ENCODE measurements at regions not wholly inside any gene's neighbourhood (a gene's known extent, or its start where the extent isn't known, plus 50 kb on each side); places are given as distances from the start of the nearest gene placed in this dataset.
A peak's percentile ranks its signal among the peaks of the same experiment; 100 is the strongest.

GRCh38 chr20:61161726-61162390 is 90.2 kb upstream of the CDH4 start:
- H3K36me3 ChIP-seq (replicated peaks; ENCODE audit: control insufficient read depth, insufficient read depth, low read length) = no peaks in the 10 kb centered on the region
- DNase-seq = no peak
- H3K27me3 ChIP-seq (ENCODE audit: control insufficient read depth, insufficient read depth, low read length) = peaks cover 3% of the 10 kb centered on the region; the same call in 1 of the 2 replicates
- H3K4me3 ChIP-seq (ENCODE audit: insufficient read depth, low read depth, low read length) = no peak overlapping the region

DNA sequence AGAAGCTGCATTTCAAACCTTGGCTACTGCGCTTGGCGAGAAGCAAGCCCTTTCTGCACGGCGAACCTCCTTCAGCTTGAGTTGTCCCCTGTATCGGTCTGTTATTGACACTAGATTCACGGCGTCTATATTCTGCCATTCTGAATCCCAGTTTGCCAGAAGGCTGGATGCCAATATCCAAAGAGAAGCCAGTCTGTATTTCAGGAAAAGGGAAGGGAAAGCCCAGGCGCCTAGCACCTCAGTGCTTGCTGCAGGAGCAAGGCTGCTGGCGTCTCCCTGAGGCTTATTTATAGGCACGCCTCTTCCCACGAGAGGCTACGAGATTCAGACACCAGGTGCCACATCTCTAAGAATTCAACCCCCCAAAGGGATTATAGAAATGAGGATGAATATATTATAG is 89.6 kb upstream of the CDH4 start:
- Histone ChIP-seq H3K36me3 (replicated peaks; ENCODE audit: control insufficient read depth, insufficient read depth, low read length) (no peaks in the 10 kb centered on the region), H3K4me3 (ENCODE audit: insufficient read depth, low read depth, low read length) (no peak overlapping the region), H3K27me3 (ENCODE audit: control insufficient read depth, insufficient read depth, low read length) (peaks cover 3% of the 10 kb centered on the region; the same call in 1 of the 2 replicates)
- no peak for DNase-seq

DNA sequence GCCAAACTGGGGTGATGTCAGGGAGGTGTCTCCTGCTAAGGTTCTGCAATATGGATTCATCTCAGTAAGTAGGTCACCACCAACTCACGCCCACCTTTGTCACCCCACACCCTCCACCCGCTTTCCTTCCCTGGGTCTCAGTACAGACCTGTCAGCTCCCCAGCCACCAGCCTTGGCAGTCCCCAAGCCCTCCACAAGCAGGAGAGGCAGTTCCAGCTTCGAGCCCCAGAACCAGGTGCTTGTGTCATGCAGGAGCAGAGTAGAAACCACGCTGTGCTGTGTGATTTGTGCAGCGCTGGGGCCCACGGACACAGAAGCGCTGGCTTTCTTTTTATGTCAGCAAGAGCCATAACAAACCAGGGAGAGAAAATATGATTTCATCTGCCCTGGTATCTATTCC is 89.0 kb upstream of the CDH4 start:
- Histone ChIP-seq H3K27me3 (ENCODE audit: control insufficient read depth, insufficient read depth, low read length) (peaks cover 3% of the 10 kb centered on the region), H3K4me3 (ENCODE audit: insufficient read depth, low read depth, low read length) (no peak overlapping the region), H3K36me3 (replicated peaks; ENCODE audit: control insufficient read depth, insufficient read depth, low read length) (no peaks in the 10 kb centered on the region)
- no peak for DNase-seq

DNA sequence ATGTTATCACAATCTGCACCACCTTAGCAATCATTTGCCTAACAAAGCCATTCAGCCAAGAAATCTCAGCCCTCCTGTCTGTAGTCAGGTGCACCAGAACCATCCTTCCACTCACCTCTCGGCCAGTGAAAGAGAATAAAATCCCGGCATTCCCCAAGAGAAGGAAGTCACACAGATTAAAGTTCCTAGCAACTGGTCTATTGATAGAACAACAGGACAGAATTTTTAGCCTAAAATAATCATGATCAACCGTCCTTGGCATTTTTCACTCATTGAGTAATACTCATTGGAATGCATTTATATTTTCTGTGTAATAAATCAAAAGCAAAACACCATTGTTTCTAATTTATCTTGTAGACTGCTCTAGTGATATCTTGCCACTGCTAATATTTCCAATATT is 85.7 kb upstream of the CDH4 start:
- Histone ChIP-seq H3K27me3 (ENCODE audit: control insufficient read depth, insufficient read depth, low read length) (peaks cover 5% of the 10 kb centered on the region), H3K36me3 (replicated peaks; ENCODE audit: control insufficient read depth, insufficient read depth, low read length) (no peaks in the 10 kb centered on the region), H3K4me3 (ENCODE audit: insufficient read depth, low read depth, low read length) (no peak overlapping the region)
- DNase-seq = no peak

- Histone ChIP-seq H3K27me3 (ENCODE audit: control insufficient read depth, insufficient read depth, low read length) (peaks cover 14% of the 10 kb centered on the region), H3K4me3 (ENCODE audit: insufficient read depth, low read depth, low read length) (no peak overlapping the region), H3K36me3 (replicated peaks; ENCODE audit: control insufficient read depth, insufficient read depth, low read length) (no peaks in the 10 kb centered on the region)
- no peak for DNase-seq
These were observed 83.5 kb upstream of the CDH4 start for GRCh38 chr20:61168605-61169004.

GRCh38 chr20:61169874-61170273 is 82.2 kb upstream of the CDH4 start:
- peaks cover 13% of the 10 kb centered on the region for H3K27me3 ChIP-seq (ENCODE audit: control insufficient read depth, insufficient read depth, low read length)
- H3K4me3 ChIP-seq (ENCODE audit: insufficient read depth, low read depth, low read length) = no peak overlapping the region
- no peaks in the 10 kb centered on the region for H3K36me3 ChIP-seq (replicated peaks; ENCODE audit: control insufficient read depth, insufficient read depth, low read length)
- DNase-seq = no peak

DNA sequence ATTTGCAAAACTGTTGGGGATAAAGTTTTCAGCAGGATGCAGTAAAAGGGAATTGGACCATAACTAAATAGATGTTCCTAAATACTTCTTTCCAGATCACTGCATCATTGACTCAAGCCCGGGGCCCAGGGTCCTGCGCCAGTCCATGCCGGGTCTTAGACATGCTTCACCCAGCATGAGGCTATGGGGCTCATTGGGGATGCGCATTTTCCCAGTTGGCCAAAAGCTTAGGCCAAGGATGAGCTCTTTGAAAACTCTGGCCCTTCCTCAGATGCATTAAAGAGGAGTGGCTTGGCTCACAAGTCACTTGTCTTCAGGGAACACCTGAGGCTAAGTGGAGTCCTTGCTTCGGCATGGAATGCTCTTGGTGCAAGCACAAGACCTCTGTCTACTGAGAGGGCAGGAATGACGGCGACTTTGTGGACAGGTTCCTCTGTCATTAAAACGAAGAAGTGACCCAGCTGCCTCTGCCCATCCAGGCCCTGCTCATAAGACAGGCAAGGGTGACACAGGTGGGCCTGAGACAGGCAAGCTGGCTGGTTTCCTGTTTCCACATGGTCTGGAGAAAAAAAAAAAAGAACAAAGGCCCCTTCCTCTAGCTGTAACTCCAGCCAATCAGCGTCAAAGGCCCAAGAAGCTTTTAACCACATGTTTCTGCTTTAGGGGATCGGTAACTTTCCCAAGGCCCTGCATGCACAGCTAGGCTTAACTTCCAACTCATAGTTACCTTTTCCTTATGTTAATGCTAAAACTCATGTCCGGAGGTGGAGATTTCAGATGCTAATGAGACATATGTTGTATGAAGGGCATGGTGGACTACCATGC is 81.4 kb upstream of the CDH4 start:
- Histone ChIP-seq H3K36me3 (replicated peaks; ENCODE audit: control insufficient read depth, insufficient read depth, low read length) (no peaks in the 10 kb centered on the region), H3K4me3 (ENCODE audit: insufficient read depth, low read depth, low read length) (no peak overlapping the region), H3K27me3 (ENCODE audit: control insufficient read depth, insufficient read depth, low read length) (peaks cover 13% of the 10 kb centered on the region)
- DNase-seq = peak; percentile 83

GRCh38 chr20:61173267-61173666 is 78.8 kb upstream of the CDH4 start:
- peaks cover 13% of the 10 kb centered on the region for H3K27me3 ChIP-seq (ENCODE audit: control insufficient read depth, insufficient read depth, low read length)
- no peak for DNase-seq
- no peak overlapping the region for H3K4me3 ChIP-seq (ENCODE audit: insufficient read depth, low read depth, low read length)
- H3K36me3 ChIP-seq (replicated peaks; ENCODE audit: control insufficient read depth, insufficient read depth, low read length) = no peaks in the 10 kb centered on the region

GRCh38 chr20:61173961-61174725 is 77.9 kb upstream of the CDH4 start:
- Histone ChIP-seq H3K4me3 (ENCODE audit: insufficient read depth, low read depth, low read length) (no peak overlapping the region), H3K36me3 (replicated peaks; ENCODE audit: control insufficient read depth, insufficient read depth, low read length) (no peaks in the 10 kb centered on the region), H3K27me3 (ENCODE audit: control insufficient read depth, insufficient read depth, low read length) (peaks cover 13% of the 10 kb centered on the region)
- DNase-seq = no peak

DNA sequence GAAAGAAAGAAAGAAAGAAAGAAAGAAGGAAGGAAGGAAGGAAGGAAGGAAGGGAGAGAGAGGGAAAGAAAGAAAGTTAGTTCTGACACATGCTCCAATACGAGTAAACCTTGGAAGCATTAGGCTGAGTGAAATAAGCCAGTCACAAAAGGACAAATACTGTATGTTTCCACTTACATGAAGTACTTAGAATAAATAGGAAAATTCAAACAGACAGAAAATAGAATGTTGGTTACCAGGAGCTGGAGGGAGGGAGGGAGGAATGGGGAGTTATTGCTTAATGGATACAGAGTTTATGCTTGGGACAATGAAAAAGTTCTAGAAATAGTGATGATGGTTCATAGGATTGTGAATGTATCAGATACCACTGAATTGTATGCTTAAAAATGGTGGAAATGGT is 75.2 kb upstream of the CDH4 start:
- no peak for DNase-seq
- Histone ChIP-seq H3K27me3 (ENCODE audit: control insufficient read depth, insufficient read depth, low read length) (peaks cover 10% of the 10 kb centered on the region), H3K36me3 (replicated peaks; ENCODE audit: control insufficient read depth, insufficient read depth, low read length) (no peaks in the 10 kb centered on the region), H3K4me3 (ENCODE audit: insufficient read depth, low read depth, low read length) (no peak overlapping the region)

DNA sequence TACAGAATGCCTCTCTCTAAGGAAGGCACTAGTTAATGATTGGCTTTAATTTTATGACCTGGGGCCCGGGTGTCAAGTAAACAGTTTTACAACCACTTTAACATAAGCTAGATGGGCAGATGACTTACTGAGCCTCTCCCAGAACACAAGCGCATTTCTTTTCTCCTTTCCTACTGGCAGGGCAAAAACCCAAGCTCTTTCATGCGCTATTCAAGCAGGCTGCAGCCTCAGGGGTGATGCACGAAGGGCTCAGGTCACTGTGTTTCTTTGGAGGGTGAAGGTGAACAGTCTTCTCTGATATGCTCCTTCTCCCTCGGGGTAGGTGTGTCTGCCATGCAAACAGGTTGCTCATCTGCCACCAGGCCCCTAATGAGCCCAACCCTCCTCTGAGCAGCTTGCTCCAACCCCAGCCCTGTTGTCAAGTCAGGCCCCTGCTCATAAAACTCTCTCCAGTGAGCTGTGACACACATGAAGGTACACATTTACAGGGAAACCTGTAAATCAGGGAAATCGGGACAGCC is 73.5 kb upstream of the CDH4 start:
- no peak overlapping the region for H3K4me3 ChIP-seq (ENCODE audit: insufficient read depth, low read depth, low read length)
- H3K36me3 ChIP-seq (replicated peaks; ENCODE audit: control insufficient read depth, insufficient read depth, low read length) = no peaks in the 10 kb centered on the region
- H3K27me3 ChIP-seq (ENCODE audit: control insufficient read depth, insufficient read depth, low read length) = peaks cover 4% of the 10 kb centered on the region
- DNase-seq = no peak

- no peaks in the 10 kb centered on the region; the same call in 1 of the 2 replicates for H3K27me3 ChIP-seq (ENCODE audit: control insufficient read depth, insufficient read depth, low read length)
- H3K4me3 ChIP-seq (ENCODE audit: insufficient read depth, low read depth, low read length) = no peak overlapping the region
- no peaks in the 10 kb centered on the region for H3K36me3 ChIP-seq (replicated peaks; ENCODE audit: control insufficient read depth, insufficient read depth, low read length)
- no peak for DNase-seq
These were observed 67.9 kb upstream of the CDH4 start for GRCh38 chr20:61184194-61184593.

- Histone ChIP-seq H3K27me3 (ENCODE audit: control insufficient read depth, insufficient read depth, low read length) (no peaks in the 10 kb centered on the region; the same call in 1 of the 2 replicates), H3K4me3 (ENCODE audit: insufficient read depth, low read depth, low read length) (no peak overlapping the region), H3K36me3 (replicated peaks; ENCODE audit: control insufficient read depth, insufficient read depth, low read length) (no peaks in the 10 kb centered on the region)
- no peak for DNase-seq
These were observed 66.9 kb upstream of the CDH4 start for GRCh38 chr20:61185181-61185580.

- no peak overlapping the region for H3K4me3 ChIP-seq (ENCODE audit: insufficient read depth, low read depth, low read length)
- no peak for DNase-seq
- H3K27me3 ChIP-seq (ENCODE audit: control insufficient read depth, insufficient read depth, low read length) = no peaks in the 10 kb centered on the region; the same call in 1 of the 2 replicates
- H3K36me3 ChIP-seq (replicated peaks; ENCODE audit: control insufficient read depth, insufficient read depth, low read length) = no peaks in the 10 kb centered on the region
These were observed 66.0 kb upstream of the CDH4 start for GRCh38 chr20:61185841-61186601.

All from H7 (cell line).